Gastrocnemius medialis (tissue), 4 donors: ENCODE measurements at regions not wholly inside any gene's neighbourhood (a gene's known extent, or its start where the extent isn't known, plus 50 kb on each side); places are given as distances from the start of the nearest gene placed in this dataset.
"Not testable (repeated sequence)": the region's sequence is repeated elsewhere in the genome, so short reads cannot be mapped to it uniquely, and the experiment has no call there.

Experiments used
- CTCF ChIP-seq, 5 experiments: fragments of 450-650 bp in 3 of 5; fragments of 200-600 bp in 2 of 5; sonication (generic) in 2 of 5; IDR thresholded peaks in 4 of 5; conservative IDR thresholded peaks in 1 of 5; 1 replicate in 4 of 5; 2 replicates in 1 of 5; pipeline ENCODE4 v1.5.1; 2016 to 2019; ENCODE audit warnings: antibody characterized with exemption in 5 of 5, mild to moderate bottlenecking in 3 of 5, moderate library complexity in 3 of 5
- POLR2A ChIP-seq, 2 donors: fragments of 450-650 bp; IDR thresholded peaks; one replicate each; pipeline ENCODE4 v1.6.1; 2017; ENCODE audit warnings: antibody characterized with exemption in 2 of 2, mild to moderate bottlenecking in 2 of 2, moderate library complexity in 2 of 2

- not testable (repeated sequence) for TF ChIP-seq POLR2A (IDR thresholded peaks at IDR 0.05); CTCF (IDR thresholded peaks at IDR 0.05 in 4 of 5, conservative IDR thresholded peaks at IDR 0.05 in 1 of 5)
These were observed 59.3 kb upstream of the SULF2 start for GRCh38 chr20:47844568-47844906.
